Endothelial cell of umbilical vein (primary cell): ENCODE measurements at regions not wholly inside any gene's neighbourhood (a gene's known extent, or its start where the extent isn't known, plus 50 kb on each side); places are given as distances from the start of the nearest gene placed in this dataset.

Source experiments
- CTCF ChIP-seq, 2 donors: IDR thresholded peaks; 1 replicate in 1 of 2; 2 replicates in 1 of 2; pipeline ENCODE4 v1.5.1; 2011; ENCODE audit warnings: low read length in 2 of 2, mild to moderate bottlenecking in 2 of 2, moderate library complexity in 2 of 2, control low read depth in 1 of 2, inconsistent platforms in 1 of 2, low read depth in 1 of 2; ENCODE audit not compliant: insufficient read depth in 1 of 2; ENCODE audit errors: extremely low read depth in 1 of 2
- EZH2 ChIP-seq: IDR thresholded peaks from 2 replicates; pipeline ENCODE4 v1.6.1; 2012; ENCODE audit warnings: borderline replicate concordance, low read depth, mild to moderate bottlenecking, moderate library complexity, low read length, inconsistent platforms; ENCODE audit not compliant: severe bottlenecking
- POLR2AphosphoS5 ChIP-seq: IDR thresholded peaks from 2 replicates; pipeline ENCODE4 v1.6.1; 2012; ENCODE audit warnings: low read depth, mild to moderate bottlenecking, control low read depth, low read length, moderate library complexity; ENCODE audit not compliant: insufficient read depth

- TF ChIP-seq CTCF (IDR thresholded peaks at IDR 0.05; ENCODE audit: extremely low read depth in 1 of 2, insufficient read depth in 1 of 2, low read depth in 1 of 2, low read length in 2 of 2) (no peak), POLR2AphosphoS5 (no peak), EZH2 (no peak)
These were observed 93.2 kb upstream of the SOX1 start for GRCh38 chr13:111973605-111974340.
